ENCODE measurements at regions not wholly inside any gene's neighbourhood (a gene's known extent, or its start where the extent isn't known, plus 50 kb on each side); places are given as distances from the start of the nearest gene placed in this dataset.
"Not testable (repeated sequence)": the region's sequence is repeated elsewhere in the genome, so short reads cannot be mapped to it uniquely, and the experiment has no call there.

GRCh38 chr2:220815698-220816097 is 756.4 kb downstream of the EPHA4 start:
- Histone ChIP-seq H2AFZ (ENCODE audit: low read depth, low read length) (no peak overlapping the region), H3K9me2 (ENCODE audit: insufficient read depth, low read length) (no peaks in the 10 kb centered on the region), H3K79me2 (replicated peaks; ENCODE audit: insufficient read depth, low read length) (no peaks in the 10 kb centered on the region), H3K27ac (ENCODE audit: low read length) (no peak overlapping the region), H3K27me3 (ENCODE audit: insufficient read depth, low read depth, low read length) (no peaks in the 10 kb centered on the region), H3K4me2 (ENCODE audit: low read length) (no peak overlapping the region), H3K36me3 (ENCODE audit: insufficient read depth, low read length) (no peaks in the 10 kb centered on the region), H3F3A (ENCODE audit: insufficient read depth, low read length, poor library complexity, severe bottlenecking) (no peaks in the 10 kb centered on the region), H3K4me3 (ENCODE audit: low read length) (no peak overlapping the region), H3K9ac (ENCODE audit: low read length) (no peak overlapping the region), H3K9me3 (ENCODE audit: low read length) (no peaks in the 10 kb centered on the region), H4K20me1 (ENCODE audit: insufficient read depth) (no peaks in the 10 kb centered on the region)
- TF ChIP-seq SMC3 (conservative IDR thresholded peaks at IDR 0.05; ENCODE audit: poor library complexity) = no peak
- TF ChIP-seq REST (IDR thresholded peaks at IDR 0.05; ENCODE audit: borderline replicate concordance) = no peak
- TF ChIP-seq EP300 (conservative IDR thresholded peaks at IDR 0.05; ENCODE audit: poor library complexity, severe bottlenecking) = no peak
- TF ChIP-seq MXI1 (conservative IDR thresholded peaks at IDR 0.05; ENCODE audit: poor library complexity, severe bottlenecking) = no peak
- TF ChIP-seq TAF1 (IDR thresholded peaks at IDR 0.05; ENCODE audit: low read depth) = no peak
- TF ChIP-seq CTCF (IDR thresholded peaks at IDR 0.05; ENCODE audit: poor library complexity, severe bottlenecking) = no peak
- TF ChIP-seq EZH2 (IDR thresholded peaks at IDR 0.05; ENCODE audit: borderline replicate concordance, insufficient read depth, low read length, poor library complexity, severe bottlenecking) = no peak

GRCh38 chr2:220821683-220822082 is 750.4 kb downstream of the EPHA4 start:
- H3K27me3 ChIP-seq (ENCODE audit: insufficient read depth, low read depth, low read length) = no peaks in the 10 kb centered on the region
- no peak for TF ChIP-seq TAF1 (IDR thresholded peaks at IDR 0.05; ENCODE audit: low read depth)
- no peak for TF ChIP-seq CTCF (IDR thresholded peaks at IDR 0.05; ENCODE audit: poor library complexity, severe bottlenecking)
- no peak for TF ChIP-seq RAD21 (conservative IDR thresholded peaks at IDR 0.05)
- TF ChIP-seq EZH2 (IDR thresholded peaks at IDR 0.05; ENCODE audit: borderline replicate concordance, insufficient read depth, low read length, poor library complexity, severe bottlenecking) = no peak
- no peak for TF ChIP-seq POLR2AphosphoS5 (IDR thresholded peaks at IDR 0.05)
- no peak for TF ChIP-seq SMC3 (conservative IDR thresholded peaks at IDR 0.05; ENCODE audit: poor library complexity)
- no peak for TF ChIP-seq REST (IDR thresholded peaks at IDR 0.05; ENCODE audit: borderline replicate concordance)
- no peak overlapping the region for H2AFZ ChIP-seq (ENCODE audit: low read depth, low read length)
- H4K20me1 ChIP-seq (ENCODE audit: insufficient read depth) = no peaks in the 10 kb centered on the region
- no peak overlapping the region for H3K27ac ChIP-seq (ENCODE audit: low read length)
- H3K79me2 ChIP-seq (replicated peaks; ENCODE audit: insufficient read depth, low read length) = no peaks in the 10 kb centered on the region
- no peaks in the 10 kb centered on the region for H3F3A ChIP-seq (ENCODE audit: insufficient read depth, low read length, poor library complexity, severe bottlenecking)
- no peak overlapping the region for H3K4me3 ChIP-seq (ENCODE audit: low read length)
- no peak overlapping the region for H3K9ac ChIP-seq (ENCODE audit: low read length)
- H3K36me3 ChIP-seq (ENCODE audit: insufficient read depth, low read length) = no peaks in the 10 kb centered on the region
- H3K9me2 ChIP-seq (ENCODE audit: insufficient read depth, low read length) = no peaks in the 10 kb centered on the region
- H3K4me2 ChIP-seq (ENCODE audit: low read length) = no peak overlapping the region
- H3K9me3 ChIP-seq (ENCODE audit: low read length) = no peaks in the 10 kb centered on the region

GRCh38 chr2:220823590-220823989 is 748.5 kb downstream of the EPHA4 start:
- not testable (repeated sequence) for H3K27me3 ChIP-seq (ENCODE audit: insufficient read depth, low read depth, low read length); H3K9me2 ChIP-seq (ENCODE audit: insufficient read depth, low read length); H3K9me3 ChIP-seq (ENCODE audit: low read length); H3K4me3 ChIP-seq (ENCODE audit: low read length); H3K79me2 ChIP-seq (replicated peaks; ENCODE audit: insufficient read depth, low read length); H2AFZ ChIP-seq (ENCODE audit: low read depth, low read length); H3K4me2 ChIP-seq (ENCODE audit: low read length); H4K20me1 ChIP-seq (ENCODE audit: insufficient read depth); H3F3A ChIP-seq (ENCODE audit: insufficient read depth, low read length, poor library complexity, severe bottlenecking); H3K9ac ChIP-seq (ENCODE audit: low read length); H3K27ac ChIP-seq (ENCODE audit: low read length); H3K36me3 ChIP-seq (ENCODE audit: insufficient read depth, low read length)
